ENCODE measurements at regions not wholly inside any gene's neighbourhood (a gene's known extent, or its start where the extent isn't known, plus 50 kb on each side); places are given as distances from the start of the nearest gene placed in this dataset.

DNA sequence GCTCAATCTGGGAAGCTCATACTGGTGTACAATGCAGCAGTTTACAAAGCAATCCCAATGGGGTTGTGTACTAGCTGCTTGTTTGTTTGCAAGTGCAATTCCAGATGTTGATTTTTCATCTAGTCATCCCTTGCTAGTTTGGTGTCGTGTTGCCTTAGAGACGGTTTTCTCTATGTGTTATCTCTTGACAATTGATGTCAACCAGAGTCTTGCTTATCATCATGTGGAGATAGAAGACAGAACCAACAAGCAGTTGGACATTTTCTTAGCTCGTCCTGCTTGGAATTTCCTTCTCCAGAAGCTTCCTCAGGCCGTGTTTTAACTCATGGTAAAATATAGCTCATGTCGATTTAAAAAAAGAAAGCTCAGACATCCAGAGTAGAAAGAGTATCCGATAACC, 262.0 kb upstream of the KCNH8 start:
- Histone ChIP-seq H2AK5ac (ENCODE audit: low read depth, low read length) (no peak overlapping the region), H3K27me3 (ENCODE audit: control insufficient read depth, insufficient read depth, low read length) (no peaks in the 10 kb centered on the region), H3K79me1 (ENCODE audit: low read depth in 1 of 2, low read length in 2 of 2) (no peaks in the 10 kb centered on the region), H3K56ac (ENCODE audit: extremely low read depth, insufficient read depth, low read length) (no peak overlapping the region), H3K4me3 (ENCODE audit: insufficient read depth, low read depth, low read length) (no peak overlapping the region), H3K36me3 (ENCODE audit: control insufficient read depth, insufficient read depth, low read length) (no peaks in the 10 kb centered on the region), H3K23ac (ENCODE audit: low read depth, low read length) (no peak overlapping the region), H2BK5ac (ENCODE audit: low read depth, low read length, poor library complexity, severe bottlenecking) (no peak overlapping the region), H4K5ac (ENCODE audit: low read depth, low read length) (no peak overlapping the region), H3K4ac (ENCODE audit: low read depth, low read length) (no peak overlapping the region), H2BK20ac (ENCODE audit: low read depth, low read length) (no peak overlapping the region), H2AFZ (replicated peaks; ENCODE audit: low read length, poor library complexity) (no peak overlapping the region), H3K18ac (ENCODE audit: low read depth, low read length) (no peak overlapping the region), H4K20me1 (ENCODE audit: insufficient read depth, low read length) (no peaks in the 10 kb centered on the region), H3K9me1 (ENCODE audit: insufficient read depth, low read length) (no peaks in the 10 kb centered on the region), H3K4me2 (ENCODE audit: low read depth, low read length) (no peak overlapping the region), H3K9me3 (ENCODE audit: control insufficient read depth, insufficient read depth, low read length) (peaks cover 3% of the 10 kb centered on the region; the same call in 1 of the 2 replicates), H2AK9ac (replicated peaks; ENCODE audit: low read depth, low read length, poor library complexity) (no peak overlapping the region), H2BK15ac (ENCODE audit: low read depth, low read length) (no peak overlapping the region), H3K9ac (ENCODE audit: low read depth, low read length) (no peak overlapping the region), H4K91ac (ENCODE audit: insufficient read depth, low read depth, low read length) (no peak overlapping the region), H3K27ac (ENCODE audit: insufficient read depth, low read length) (no peak overlapping the region), H3K4me1 (ENCODE audit: control insufficient read depth, insufficient read depth, low read length) (no peaks in the 10 kb centered on the region), H4K8ac (ENCODE audit: low read depth in 2 of 2, low read length in 2 of 2) (no peak overlapping the region), H3K14ac (replicated peaks; ENCODE audit: low read depth, low read length) (no peak overlapping the region), H2BK120ac (ENCODE audit: low read depth, low read length) (no peak overlapping the region)
- 67% methylated on average over 3 of the region's 6 CpGs; no CpG with 5 or more reads in 1 of the 2 experiments for WGBS, 2 experiments (ENCODE audit: extremely low coverage in 2 of 2, insufficient read length in 1 of 2)
- DNase-seq (no peak), ATAC-seq (ENCODE audit: low read depth) (no peak)
- dilution Hi-C loops (cut with HindIII; ENCODE audit: low sequenced_read_pairs, unreplicated experiment) (no loop called here), in situ Hi-C loops (cut with MboI; ENCODE audit: low sequenced_read_pairs) (no loop called here), intact Hi-C loops (cut with micrococcal nuclease) (no loop called here)
- TF ChIP-seq CHD1 (IDR thresholded peaks at IDR 0.05; ENCODE audit: low read depth, low read length) (no peak), RFX5 (IDR thresholded peaks at IDR 0.05; ENCODE audit: low read depth, low read length) (no peak), USF2 (IDR thresholded peaks at IDR 0.05; ENCODE audit: low read depth, low read length) (no peak)
- ChIA-PET CTCF (no interaction called here), POLR2A (ENCODE audit: unreplicated experiment) (no interaction called here)
- BruUV-seq (replicated peaks) = no TSS peak
